Hepatic stellate cell (primary cell): ENCODE measurements at regions not wholly inside any gene's neighbourhood (a gene's known extent, or its start where the extent isn't known, plus 50 kb on each side); places are given as distances from the start of the nearest gene placed in this dataset.

Experiments
- DNase-seq: peaks from one replicate; pipeline ENCODE4 v3.0.0; 2011; ENCODE audit warnings: low spot score

GRCh38 chr3:14273901-14274611 lies 95.4 kb downstream of the LSM3 start:
- no peak for DNase-seq

GRCh38 chr3:14274612-14274936 lies 96.0 kb downstream of the LSM3 start:
- no peak for DNase-seq

- no peak for DNase-seq
Measured at GRCh38 chr3:14274999-14275961, 96.7 kb downstream of the LSM3 start.

GRCh38 chr3:14275962-14276909 lies 97.6 kb downstream of the LSM3 start:
- DNase-seq, result no peak

- DNase-seq, result no peak
Measured at GRCh38 chr3:14277557-14277956, 98.9 kb downstream of the LSM3 start.

GRCh38 chr3:14278265-14278798 lies 99.7 kb downstream of the LSM3 start:
- DNase-seq, result no peak

GRCh38 chr3:14278799-14279625 lies 100.4 kb downstream of the LSM3 start:
- no peak for DNase-seq

- no peak for DNase-seq
Measured at GRCh38 chr3:14279626-14280061, 101.0 kb downstream of the LSM3 start.

GRCh38 chr3:14280326-14280725 lies 101.7 kb downstream of the LSM3 start:
- DNase-seq, result no peak

- DNase-seq, result no peak
Measured at GRCh38 chr3:14281053-14281452, 102.4 kb downstream of the LSM3 start.

GRCh38 chr3:14282001-14282705 lies 103.5 kb downstream of the LSM3 start:
- DNase-seq, result no peak

- no peak for DNase-seq
Measured at GRCh38 chr3:14282706-14283075, 104.1 kb downstream of the LSM3 start.

GRCh38 chr3:14283092-14283812 lies 104.6 kb downstream of the LSM3 start:
- no peak for DNase-seq

- DNase-seq, result no peak
Measured at GRCh38 chr3:14283813-14284438, 105.3 kb downstream of the LSM3 start.

GRCh38 chr3:14284694-14285547 lies 106.3 kb downstream of the LSM3 start:
- no peak for DNase-seq

GRCh38 chr3:14285548-14285925 lies 106.9 kb downstream of the LSM3 start:
- no peak for DNase-seq

- no peak for DNase-seq
Measured at GRCh38 chr3:14286887-14287500, 108.4 kb downstream of the LSM3 start.
